ENCODE measurements at regions not wholly inside any gene's neighbourhood (a gene's known extent, or its start where the extent isn't known, plus 50 kb on each side); places are given as distances from the start of the nearest gene placed in this dataset.

GRCh38 chr6:159357211-159357915, 188.2 kb downstream of the FNDC1 start:
- Histone ChIP-seq H3K36me3 (ENCODE audit: control insufficient read depth in 4 of 4, insufficient read depth in 4 of 4, low read length in 4 of 4) (no peaks in the 10 kb centered on the region), H3K4me3 (no peak overlapping the region), H3K9ac (ENCODE audit: insufficient read depth in 1 of 2, low read length in 2 of 2) (no peak overlapping the region), H3K27ac (ENCODE audit: low read depth in 1 of 2, low read length in 1 of 2) (no peak overlapping the region), H3K27me3 (ENCODE audit: control insufficient read depth in 3 of 3, insufficient read depth in 3 of 3, low read length in 2 of 3) (no peaks in the 10 kb centered on the region), H3K9me3 (ENCODE audit: control insufficient read depth in 4 of 4, insufficient read depth in 3 of 4, low read length in 3 of 4) (no peaks in the 10 kb centered on the region), H3K4me1 (ENCODE audit: control insufficient read depth in 5 of 5, insufficient read depth in 5 of 5, low read length in 5 of 5) (peaks cover 0 to 2% (median 0%) of the 10 kb centered on the region in 5 donors)
- 75% methylated on average over 7 of the region's 7 CpGs for WGBS, 2 donors
- TF ChIP-seq CTCF (IDR thresholded peaks at IDR 0.05; ENCODE audit: control extremely low read depth, extremely low read depth), result no peak
- DNase-seq, result no peak
- ATAC-seq (ENCODE audit: insufficient read depth, low FRiP score), result no peak

- WGBS, 2 donors, result 78 to 92% methylated on average over 3 of the region's 3 CpGs
- no peak for ATAC-seq (ENCODE audit: insufficient read depth, low FRiP score)
- TF ChIP-seq CTCF (IDR thresholded peaks at IDR 0.05; ENCODE audit: control extremely low read depth, extremely low read depth), result no peak
Measured at GRCh38 chr6:159353193-159353592, 184.0 kb downstream of the FNDC1 start.

GRCh38 chr6:159351707-159352106, 182.5 kb downstream of the FNDC1 start:
- ATAC-seq (ENCODE audit: insufficient read depth, low FRiP score), result no peak
- no peaks in the 10 kb centered on the region for H3K4me1 ChIP-seq (ENCODE audit: control insufficient read depth in 5 of 5, insufficient read depth in 5 of 5, low read length in 5 of 5)
- no peak overlapping the region for H3K27ac ChIP-seq (ENCODE audit: low read depth in 1 of 2, low read length in 1 of 2)
- TF ChIP-seq CTCF (IDR thresholded peaks at IDR 0.05; ENCODE audit: control extremely low read depth, extremely low read depth), result no peak
- H3K9me3 ChIP-seq (ENCODE audit: control insufficient read depth in 4 of 4, insufficient read depth in 3 of 4, low read length in 3 of 4), result no peaks in the 10 kb centered on the region
- no peak overlapping the region for H3K9ac ChIP-seq (ENCODE audit: insufficient read depth in 1 of 2, low read length in 2 of 2)
- no peak for DNase-seq
- H3K4me3 ChIP-seq, result no peak overlapping the region
- no peaks in the 10 kb centered on the region for H3K36me3 ChIP-seq (ENCODE audit: control insufficient read depth in 4 of 4, insufficient read depth in 4 of 4, low read length in 4 of 4)
- H3K27me3 ChIP-seq (ENCODE audit: control insufficient read depth in 3 of 3, insufficient read depth in 3 of 3, low read length in 2 of 3), result no peaks in the 10 kb centered on the region

More at GRCh38 chr6:159353193-159353592, 184.0 kb downstream of the FNDC1 start:
- Histone ChIP-seq H3K9ac (ENCODE audit: insufficient read depth in 1 of 2, low read length in 2 of 2) (no peak overlapping the region), H3K36me3 (ENCODE audit: control insufficient read depth in 4 of 4, insufficient read depth in 4 of 4, low read length in 4 of 4) (no peaks in the 10 kb centered on the region), H3K27me3 (ENCODE audit: control insufficient read depth in 3 of 3, insufficient read depth in 3 of 3, low read length in 2 of 3) (no peaks in the 10 kb centered on the region), H3K4me3 (no peak overlapping the region), H3K9me3 (ENCODE audit: control insufficient read depth in 4 of 4, insufficient read depth in 3 of 4, low read length in 3 of 4) (no peaks in the 10 kb centered on the region), H3K4me1 (ENCODE audit: control insufficient read depth in 5 of 5, insufficient read depth in 5 of 5, low read length in 5 of 5) (no peaks in the 10 kb centered on the region), H3K27ac (ENCODE audit: low read depth in 1 of 2, low read length in 1 of 2) (no peak overlapping the region)
- DNase-seq, result no peak

- H3K9ac ChIP-seq (ENCODE audit: insufficient read depth in 1 of 2, low read length in 2 of 2), result no peak overlapping the region
- no peak overlapping the region for H3K27ac ChIP-seq (ENCODE audit: low read depth in 1 of 2, low read length in 1 of 2)
- no peak for TF ChIP-seq CTCF (IDR thresholded peaks at IDR 0.05; ENCODE audit: control extremely low read depth, extremely low read depth)
- WGBS, 2 donors, result 58 to 64% methylated on average over 4 of the region's 4 CpGs
- H3K4me3 ChIP-seq, result no peak overlapping the region
- H3K4me1 ChIP-seq (ENCODE audit: control insufficient read depth in 5 of 5, insufficient read depth in 5 of 5, low read length in 5 of 5), result no peaks in the 10 kb centered on the region
- H3K9me3 ChIP-seq (ENCODE audit: control insufficient read depth in 4 of 4, insufficient read depth in 3 of 4, low read length in 3 of 4), result no peaks in the 10 kb centered on the region
- no peaks in the 10 kb centered on the region for H3K27me3 ChIP-seq (ENCODE audit: control insufficient read depth in 3 of 3, insufficient read depth in 3 of 3, low read length in 2 of 3)
- peak in 1 of 3 donors; percentile 24 for DNase-seq
- no peak for ATAC-seq (ENCODE audit: insufficient read depth, low FRiP score)
- H3K36me3 ChIP-seq (ENCODE audit: control insufficient read depth in 4 of 4, insufficient read depth in 4 of 4, low read length in 4 of 4), result no peaks in the 10 kb centered on the region
Measured at GRCh38 chr6:159349915-159350314, 180.7 kb downstream of the FNDC1 start.

Data from lung (tissue), 11 donors.